LNCaP clone FGC (cell line): ENCODE measurements at regions not wholly inside any gene's neighbourhood (a gene's known extent, or its start where the extent isn't known, plus 50 kb on each side); places are given as distances from the start of the nearest gene placed in this dataset.

Experiments used
- DNase-seq: peaks from one replicate; pipeline ENCODE4 v3.0.0-alpha.2; 2011; ENCODE audit warnings: low read depth
- H3K4me3 ChIP-seq: 2 replicates; pipeline ENCODE4 v1.5.1; 2011; ENCODE audit warnings: mild to moderate bottlenecking, low read depth, low read length, control low read depth
- TF ChIP-seq, protein P1 (sequence below): IDR thresholded peaks from 2 replicates; pipeline ENCODE4 v1.5.1; 2012; ENCODE audit warnings: mild to moderate bottlenecking; ENCODE audit not compliant: control insufficient read depth, insufficient read depth; ENCODE audit errors: extremely low read depth

DNA sequence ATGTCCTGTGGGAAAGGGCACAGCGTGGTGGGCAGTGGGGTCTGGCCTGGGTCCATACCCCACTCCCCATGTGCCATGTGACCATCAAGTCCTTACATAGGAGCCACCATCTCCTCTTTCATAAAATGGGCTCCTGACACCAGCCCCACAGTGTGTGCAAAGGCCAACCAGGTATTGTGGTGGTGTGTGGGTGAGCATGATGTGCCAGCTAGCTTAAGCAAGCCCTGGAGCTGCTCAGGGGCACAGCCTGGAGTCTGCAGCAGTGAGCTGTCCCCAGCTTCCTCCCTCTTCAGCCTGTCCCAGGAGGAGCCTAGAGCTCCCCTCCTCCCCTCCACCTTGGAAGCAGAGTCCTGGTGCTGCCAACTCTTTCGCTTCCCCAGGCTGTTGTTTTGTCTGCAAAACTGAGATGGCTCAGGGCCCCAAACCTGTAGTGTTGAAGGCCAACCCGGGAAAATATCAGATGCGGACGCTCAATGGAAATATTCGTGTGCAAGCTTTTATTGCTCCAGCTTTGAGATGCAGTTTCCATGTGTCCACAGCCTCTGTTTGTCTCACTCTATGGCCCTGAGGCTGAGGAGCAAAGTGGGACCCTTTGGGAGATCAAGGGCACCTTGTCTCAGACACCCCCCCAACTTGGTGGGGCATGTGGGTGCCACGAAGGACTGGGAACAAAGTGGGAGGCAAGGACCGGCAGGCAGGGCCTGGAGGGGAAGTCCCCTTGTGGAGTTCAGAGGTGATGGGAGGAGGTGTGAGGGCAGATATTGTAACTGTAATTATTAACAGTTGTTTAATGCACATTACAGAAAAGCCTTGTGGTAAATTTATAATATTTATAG, 92.6 kb downstream of the CTTN start:
- no peak for DNase-seq
- TF ChIP-seq, protein P1, sequence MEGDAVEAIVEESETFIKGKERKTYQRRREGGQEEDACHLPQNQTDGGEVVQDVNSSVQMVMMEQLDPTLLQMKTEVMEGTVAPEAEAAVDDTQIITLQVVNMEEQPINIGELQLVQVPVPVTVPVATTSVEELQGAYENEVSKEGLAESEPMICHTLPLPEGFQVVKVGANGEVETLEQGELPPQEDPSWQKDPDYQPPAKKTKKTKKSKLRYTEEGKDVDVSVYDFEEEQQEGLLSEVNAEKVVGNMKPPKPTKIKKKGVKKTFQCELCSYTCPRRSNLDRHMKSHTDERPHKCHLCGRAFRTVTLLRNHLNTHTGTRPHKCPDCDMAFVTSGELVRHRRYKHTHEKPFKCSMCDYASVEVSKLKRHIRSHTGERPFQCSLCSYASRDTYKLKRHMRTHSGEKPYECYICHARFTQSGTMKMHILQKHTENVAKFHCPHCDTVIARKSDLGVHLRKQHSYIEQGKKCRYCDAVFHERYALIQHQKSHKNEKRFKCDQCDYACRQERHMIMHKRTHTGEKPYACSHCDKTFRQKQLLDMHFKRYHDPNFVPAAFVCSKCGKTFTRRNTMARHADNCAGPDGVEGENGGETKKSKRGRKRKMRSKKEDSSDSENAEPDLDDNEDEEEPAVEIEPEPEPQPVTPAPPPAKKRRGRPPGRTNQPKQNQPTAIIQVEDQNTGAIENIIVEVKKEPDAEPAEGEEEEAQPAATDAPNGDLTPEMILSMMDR: no peak
- no peak overlapping the region for H3K4me3 ChIP-seq

DNA sequence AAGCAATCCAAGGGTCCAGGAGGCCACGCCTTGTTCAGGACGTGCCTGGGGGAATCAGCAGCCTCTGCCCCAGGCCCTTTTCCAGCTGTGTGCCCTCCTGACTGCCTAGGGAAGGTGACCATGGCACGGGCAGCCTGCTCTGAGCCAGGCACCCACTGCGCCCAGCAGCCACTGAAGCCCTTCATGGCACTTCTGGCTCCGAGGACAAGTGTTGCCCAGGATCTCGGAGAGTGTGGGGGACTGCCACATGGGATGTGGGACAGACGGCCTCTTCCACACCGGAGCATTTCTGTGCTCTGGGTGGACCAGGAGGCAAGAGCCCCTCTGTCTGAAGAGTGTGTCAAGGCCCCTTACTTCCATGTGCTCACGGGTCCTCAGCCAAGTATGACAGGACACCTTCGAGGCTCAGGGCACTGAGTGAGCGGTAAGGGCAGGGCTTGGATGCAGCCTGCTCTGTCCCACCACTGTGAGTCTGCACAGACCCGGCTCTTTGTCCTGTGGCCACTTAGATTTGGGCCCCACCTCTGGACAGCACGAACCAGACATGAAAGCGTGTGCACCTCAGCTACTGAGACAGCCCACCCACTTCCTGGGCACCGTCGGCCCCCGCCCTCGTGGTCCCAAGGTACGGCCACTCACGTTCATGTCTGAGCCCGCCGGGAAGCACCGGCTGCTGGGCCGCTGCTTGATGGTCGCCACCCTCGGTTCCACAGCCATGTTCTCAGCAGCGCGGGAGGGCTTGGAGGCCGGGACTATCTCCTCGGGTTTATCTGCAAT, 93.6 kb downstream of the CTTN start:
- TF ChIP-seq, protein P1: no peak
- DNase-seq: no peak
- H3K4me3 ChIP-seq: no peak overlapping the region

DNA sequence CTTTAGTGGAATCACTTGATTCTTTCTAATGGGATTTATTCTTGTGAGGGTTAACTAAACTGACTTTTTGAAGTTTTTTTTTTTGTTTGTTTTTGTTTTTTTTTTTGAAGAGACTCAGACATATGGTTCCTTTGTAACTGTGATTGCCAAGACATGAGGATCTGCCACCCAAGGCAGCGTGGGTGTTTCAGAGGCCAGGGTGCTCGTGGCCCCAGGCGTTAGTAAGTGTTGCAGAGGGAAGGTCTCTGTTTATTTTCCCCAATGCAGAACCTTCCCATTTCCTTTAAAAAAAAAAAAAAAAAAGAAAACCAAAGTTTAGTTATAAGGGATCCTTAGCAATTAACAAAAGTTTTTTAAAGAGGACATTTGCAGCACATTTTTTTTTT, 94.8 kb downstream of the CTTN start:
- no peak for DNase-seq
- H3K4me3 ChIP-seq: no peak overlapping the region
- TF ChIP-seq, protein P1: no peak

DNA sequence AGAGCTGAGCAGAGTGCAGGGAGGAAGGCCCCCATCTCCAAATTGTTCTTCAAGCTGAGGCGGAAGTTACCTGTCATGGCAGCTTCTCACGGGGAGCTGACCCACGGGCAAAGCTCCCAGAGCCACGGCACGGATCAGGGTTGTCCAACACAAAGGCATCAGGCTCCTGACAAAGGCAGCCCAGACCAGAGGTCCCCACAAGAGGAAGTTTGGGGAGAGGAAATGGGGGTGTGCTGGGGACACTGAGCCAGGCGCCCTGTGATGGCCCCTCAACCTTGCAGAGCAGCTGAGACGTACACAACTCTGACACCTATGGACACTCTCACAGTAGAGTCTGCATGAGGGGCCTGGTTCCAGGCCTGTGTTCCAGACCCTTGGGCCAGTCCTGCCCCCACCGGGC, 95.6 kb downstream of the CTTN start:
- DNase-seq: no peak
- no peak overlapping the region for H3K4me3 ChIP-seq
- TF ChIP-seq, protein P1: no peak

DNA sequence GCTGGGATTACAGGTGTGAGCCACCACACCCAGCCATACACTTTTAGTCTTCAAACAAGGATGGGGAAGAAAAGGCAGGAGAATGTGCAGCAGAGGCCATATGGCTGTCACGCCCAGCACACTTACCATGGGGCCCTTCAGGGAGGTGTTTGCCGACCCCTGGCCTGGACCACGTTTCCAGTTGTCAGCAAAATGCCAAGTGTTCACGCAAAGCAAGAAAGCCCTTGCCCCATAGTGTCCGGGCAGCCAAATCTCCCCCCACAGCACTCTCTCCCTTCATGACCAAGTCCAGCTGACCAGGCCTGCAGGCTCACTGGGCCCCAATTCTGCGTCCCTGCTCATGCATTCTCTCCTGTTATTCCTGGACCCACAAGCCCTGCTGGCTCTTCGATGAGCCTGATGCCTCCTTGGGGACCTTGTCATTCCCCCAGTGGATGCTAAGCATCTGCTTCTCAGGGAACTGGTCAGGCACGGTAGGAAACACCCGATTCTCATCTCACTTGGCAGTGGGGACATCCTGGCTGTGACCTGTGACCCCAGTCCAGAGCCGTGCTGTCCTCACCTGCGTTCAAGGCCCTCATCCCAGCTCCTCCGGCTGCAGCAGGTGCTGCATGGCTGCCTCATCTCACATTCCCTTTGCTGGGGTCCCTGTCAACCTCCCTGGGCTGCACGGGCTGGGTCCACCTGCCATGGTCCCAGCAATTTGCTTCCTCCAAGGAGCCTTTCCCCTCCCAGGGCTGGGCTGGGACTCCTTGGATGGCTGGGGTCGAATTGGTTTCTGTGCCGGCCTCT, 96.4 kb downstream of the CTTN start:
- no peak overlapping the region for H3K4me3 ChIP-seq
- TF ChIP-seq, protein P1: no peak
- DNase-seq: no peak

DNA sequence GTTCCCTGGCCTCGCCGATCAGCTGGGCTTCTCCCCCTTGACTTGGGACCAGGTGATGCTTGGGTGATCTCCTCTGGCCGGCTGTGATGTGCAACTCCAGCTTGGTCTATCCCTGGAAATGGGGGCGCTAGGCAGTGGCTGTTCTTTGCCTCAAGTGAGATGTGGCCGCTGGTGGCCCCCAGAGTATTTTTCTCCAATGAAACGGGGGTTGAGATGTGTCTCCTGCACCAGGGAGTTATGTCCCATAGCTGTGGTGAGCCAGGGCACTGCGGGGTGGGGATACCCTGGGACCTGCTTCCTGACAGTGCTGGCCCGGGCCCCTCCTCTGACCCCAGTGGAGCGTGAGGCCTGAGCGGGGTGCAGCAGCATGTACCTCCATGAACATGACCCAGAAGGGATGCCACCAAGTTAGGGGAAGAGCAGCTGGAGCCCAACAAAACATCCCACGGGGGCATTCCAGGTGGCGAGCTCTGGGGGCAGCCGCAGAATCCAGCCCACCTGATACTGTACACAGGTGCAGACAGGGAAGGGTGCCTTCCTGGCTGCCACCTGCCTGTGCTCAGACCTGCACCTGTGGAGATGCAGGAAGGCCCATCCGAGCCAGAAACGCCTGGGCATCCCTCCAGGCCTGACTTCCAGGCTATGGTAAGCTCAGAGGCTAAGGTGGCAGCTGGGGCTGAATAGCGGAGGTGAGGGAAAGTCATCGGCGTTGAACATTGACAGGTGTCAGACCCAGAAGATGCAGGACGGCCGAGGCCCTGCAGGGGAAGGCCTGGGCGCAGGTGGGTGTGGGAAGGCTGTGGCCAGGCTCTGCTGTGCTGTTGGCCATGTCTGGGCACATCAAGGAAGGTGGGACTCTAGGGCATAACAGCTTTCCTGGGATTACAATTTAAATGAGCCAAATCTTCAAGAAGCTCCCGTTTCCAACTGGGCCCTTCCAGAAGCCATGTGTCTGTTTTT, 97.3 kb downstream of the CTTN start:
- TF ChIP-seq, protein P1: no peak
- no peak for DNase-seq
- no peak overlapping the region for H3K4me3 ChIP-seq
